IMR-90 (cell line): ENCODE measurements at regions not wholly inside any gene's neighbourhood (a gene's known extent, or its start where the extent isn't known, plus 50 kb on each side); places are given as distances from the start of the nearest gene placed in this dataset.

Source experiments
- ATAC-seq: fragments of 200-7000 bp; cut with Tn5 transposase; 2 replicates; pipeline ENCODE4 v1.9.1; 2020; ENCODE audit warnings: low read depth, mild to moderate bottlenecking, moderate library complexity
- BruUV-seq: library from RNA; stranded (reverse); fragments of 400-500 nt; replicated peaks from 2 replicates; lab custom pipeline; 2021; lab: Mats Ljungman, UMichigan
- CTCF ChIA-PET: fragments of 300-600 bp; formaldehyde crosslinking; extraction: SDS; loops from one replicate; lab custom pipeline; 2021; ENCODE audit warnings: antibody characterized with exemption; lab: Yijun Ruan, JAX
- POLR2A ChIA-PET: fragments of 300-600 bp; sonication (Branson Sonifier 250); formaldehyde crosslinking; loops from one replicate; lab custom pipeline; 2022; ENCODE audit warnings: antibody characterized with exemption; ENCODE audit not compliant: unreplicated experiment; lab: Charles Lee
- DNase-seq: peaks from one replicate; pipeline ENCODE4 v3.0.0; 2013
- H2AFZ ChIP-seq: replicated peaks from 2 replicates; pipeline ENCODE3; 2013; ENCODE audit warnings: low read length, mild to moderate bottlenecking; ENCODE audit not compliant: poor library complexity
- H2AK5ac ChIP-seq: 2 replicates; pipeline ENCODE4 v1.6.1; 2013; ENCODE audit warnings: low read depth, low read length, inconsistent platforms
- H2AK9ac ChIP-seq: replicated peaks from 2 replicates; pipeline ENCODE3; 2013; ENCODE audit warnings: mild to moderate bottlenecking, low read depth, low read length, moderate library complexity; ENCODE audit not compliant: poor library complexity
- H2BK120ac ChIP-seq: 2 replicates; pipeline ENCODE4 v1.6.1; 2013; ENCODE audit warnings: low read depth, low read length, inconsistent platforms
- H2BK15ac ChIP-seq: 3 replicates; pipeline ENCODE4 v1.6.1; 2013; ENCODE audit warnings: low read depth, low read length, inconsistent platforms
- H2BK20ac ChIP-seq: 2 replicates; pipeline ENCODE4 v1.6.1; 2013; ENCODE audit warnings: low read depth, mild to moderate bottlenecking, inconsistent platforms, low read length, moderate library complexity
- H2BK5ac ChIP-seq: 2 replicates; pipeline ENCODE4 v1.6.1; 2013; ENCODE audit warnings: mild to moderate bottlenecking, low read depth, low read length, inconsistent platforms; ENCODE audit not compliant: poor library complexity, severe bottlenecking
- H3K14ac ChIP-seq: replicated peaks from 2 replicates; pipeline ENCODE4 v1.6.1; 2013; ENCODE audit warnings: low read depth, low read length, inconsistent platforms
- H3K18ac ChIP-seq: 2 replicates; pipeline ENCODE4 v1.6.1; 2013; ENCODE audit warnings: low read depth, low read length, control low read depth
- H3K23ac ChIP-seq: 2 replicates; pipeline ENCODE4 v1.6.1; 2013; ENCODE audit warnings: low read depth, low read length, inconsistent platforms
- H3K27ac ChIP-seq: 2 replicates; pipeline ENCODE4 v1.5.1; 2013; ENCODE audit warnings: mild to moderate bottlenecking, control low read depth, low read length; ENCODE audit not compliant: insufficient read depth
- H3K27me3 ChIP-seq: 2 replicates; pipeline ENCODE4 v1.6.1; 2013; ENCODE audit warnings: low read length; ENCODE audit not compliant: control insufficient read depth, insufficient read depth
- H3K36me3 ChIP-seq: 2 replicates; pipeline ENCODE4 v1.6.1; 2013; ENCODE audit warnings: low read length, mixed read lengths; ENCODE audit not compliant: control insufficient read depth, insufficient read depth
- H3K4ac ChIP-seq: 2 replicates; pipeline ENCODE4 v1.6.1; 2013; ENCODE audit warnings: low read depth, low read length, inconsistent platforms
- H3K4me1 ChIP-seq: 2 replicates; pipeline ENCODE4 v1.6.1; 2013; ENCODE audit warnings: low read length, mixed read lengths; ENCODE audit not compliant: control insufficient read depth, insufficient read depth
- H3K4me2 ChIP-seq: 2 replicates; pipeline ENCODE4 v1.6.1; 2013; ENCODE audit warnings: low read depth, mild to moderate bottlenecking, control low read depth, low read length, moderate library complexity
- H3K4me3 ChIP-seq: 2 replicates; pipeline ENCODE4 v1.5.1; 2013; ENCODE audit warnings: low read depth, mild to moderate bottlenecking, control low read depth, low read length, moderate library complexity; ENCODE audit not compliant: insufficient read depth
- H3K56ac ChIP-seq: 2 replicates; pipeline ENCODE4 v1.6.1; 2013; ENCODE audit warnings: low read length, inconsistent platforms; ENCODE audit not compliant: insufficient read depth; ENCODE audit errors: extremely low read depth
- H3K79me1 ChIP-seq, 2 experiments: 2 replicates each; pipeline ENCODE4 v1.6.1; 2013; ENCODE audit warnings: low read length in 2 of 2, inconsistent platforms in 1 of 2, low read depth in 1 of 2
- H3K9ac ChIP-seq: 2 replicates; pipeline ENCODE4 v1.6.1; 2013; ENCODE audit warnings: low read depth, low read length, control low read depth
- H3K9me1 ChIP-seq: 2 replicates; pipeline ENCODE4 v1.6.1; 2013; ENCODE audit warnings: low read length, inconsistent platforms; ENCODE audit not compliant: insufficient read depth
- H3K9me3 ChIP-seq: 2 replicates; pipeline ENCODE4 v1.6.1; 2013; ENCODE audit warnings: low read length; ENCODE audit not compliant: control insufficient read depth, insufficient read depth
- H4K20me1 ChIP-seq: 2 replicates; pipeline ENCODE4 v1.6.1; 2013; ENCODE audit warnings: low read length, inconsistent platforms; ENCODE audit not compliant: insufficient read depth
- H4K5ac ChIP-seq: 2 replicates; pipeline ENCODE4 v1.6.1; 2013; ENCODE audit warnings: mild to moderate bottlenecking, low read depth, low read length, control low read depth
- H4K8ac ChIP-seq, 2 experiments: 2 replicates each; pipeline ENCODE4 v1.6.1; 2013; ENCODE audit warnings: low read depth in 2 of 2, low read length in 2 of 2, control low read depth in 1 of 2, inconsistent platforms in 1 of 2
- H4K91ac ChIP-seq: 2 replicates; pipeline ENCODE4 v1.6.1; 2013; ENCODE audit warnings: low read depth, low read length, inconsistent platforms; ENCODE audit not compliant: insufficient read depth
- BHLHE40 ChIP-seq: fragments of 150-350 bp; IDR thresholded peaks from 2 replicates; pipeline ENCODE4 v1.6.1; 2016; ENCODE audit warnings: mild to moderate bottlenecking, low read depth, low read length
- CEBPB ChIP-seq: IDR thresholded peaks from 2 replicates; pipeline ENCODE4 v1.6.1; 2012; ENCODE audit warnings: low read depth, low read length, improper control_type of control experiment
- CHD1 ChIP-seq: IDR thresholded peaks from 2 replicates; pipeline ENCODE4 v1.6.1; 2012; ENCODE audit warnings: low read depth, low read length, improper control_type of control experiment
- ELK1 ChIP-seq: fragments of 150-350 bp; IDR thresholded peaks from 2 replicates; pipeline ENCODE4 v1.6.1; 2016; ENCODE audit warnings: low read depth, mild to moderate bottlenecking, low read length, moderate library complexity, borderline replicate concordance
- FOS ChIP-seq: fragments of 150-350 bp; IDR thresholded peaks from 2 replicates; pipeline ENCODE4 v1.6.1; 2016; ENCODE audit warnings: low read depth, low read length
- MAFK ChIP-seq: IDR thresholded peaks from 2 replicates; pipeline ENCODE4 v1.6.1; 2012; ENCODE audit warnings: low read depth, low read length, improper control_type of control experiment
- MAZ ChIP-seq: IDR thresholded peaks from 2 replicates; pipeline ENCODE4 v1.6.1; 2012; ENCODE audit warnings: low read depth, mild to moderate bottlenecking, low read length, improper control_type of control experiment, moderate library complexity, borderline replicate concordance
- MXI1 ChIP-seq: IDR thresholded peaks from 2 replicates; pipeline ENCODE4 v1.6.1; 2012; ENCODE audit warnings: low read depth, mild to moderate bottlenecking, low read length, moderate library complexity, borderline replicate concordance
- NFE2L2 ChIP-seq: fragments of 150-350 bp; IDR thresholded peaks from 2 replicates; pipeline ENCODE4 v1.6.1; 2016; ENCODE audit warnings: low read depth, mild to moderate bottlenecking, low read length
- POLR2A ChIP-seq: IDR thresholded peaks from 2 replicates; pipeline ENCODE4 v1.6.1; 2012; ENCODE audit warnings: mild to moderate bottlenecking, low read depth, low read length
- RAD21 ChIP-seq: IDR thresholded peaks from 2 replicates; pipeline ENCODE4 v1.6.1; 2012; ENCODE audit warnings: low read length, improper control_type of control experiment
- RCOR1 ChIP-seq: IDR thresholded peaks from 2 replicates; pipeline ENCODE4 v1.6.1; 2012; ENCODE audit warnings: mild to moderate bottlenecking, low read length, improper control_type of control experiment; ENCODE audit not compliant: insufficient replicate concordance
- RFX5 ChIP-seq: IDR thresholded peaks from 2 replicates; pipeline ENCODE4 v1.8.0; 2012; ENCODE audit warnings: low read depth, mild to moderate bottlenecking, low read length, moderate library complexity
- SMC3 ChIP-seq: fragments of 150-350 bp; IDR thresholded peaks from 2 replicates; pipeline ENCODE4 v1.6.1; 2016; ENCODE audit warnings: low read depth, mild to moderate bottlenecking, antibody characterized with exemption, low read length, moderate library complexity
- USF2 ChIP-seq: fragments of 150-350 bp; IDR thresholded peaks from 2 replicates; pipeline ENCODE4 v1.6.1; 2017; ENCODE audit warnings: mild to moderate bottlenecking, antibody characterized with exemption, low read length, low read depth
- dilution Hi-C: fragments of 300-500 bp; cut with HindIII; formaldehyde crosslinking; loops from one replicate; pipeline ENCODE4 v1.14.3; 2018; ENCODE audit warnings: low sequenced_read_pairs; ENCODE audit not compliant: unreplicated experiment
- in situ Hi-C: fragments of 300-500 bp; cut with MboI; formaldehyde crosslinking; loops from 3 replicates; pipeline ENCODE4 v1.14.3; 2019; ENCODE audit warnings: low sequenced_read_pairs, inconsistent platforms, mixed read lengths
- intact Hi-C: fragments of 100-400 bp; cut with micrococcal nuclease; formaldehyde crosslinking; loops from 2 replicates; pipeline ENCODE4 v1.10.0; 2022
- TF ChIP-seq, protein P1 (sequence below): conservative IDR thresholded peaks from 2 replicates; pipeline ENCODE4 v1.5.1; 2012; ENCODE audit warnings: mild to moderate bottlenecking, low read depth, low read length, improper control_type of control experiment

- Histone ChIP-seq H2BK5ac (no peak overlapping the region), H3K23ac (no peak overlapping the region), H3K27me3 (no peaks in the 10 kb centered on the region), H2BK20ac (no peak overlapping the region), H4K5ac (no peak overlapping the region), H4K91ac (no peak overlapping the region), H3K56ac (no peak overlapping the region), H3K9me1 (no peaks in the 10 kb centered on the region), H3K36me3 (no peaks in the 10 kb centered on the region), H3K4me3 (no peak overlapping the region), H4K20me1 (no peaks in the 10 kb centered on the region), H2BK120ac (no peak overlapping the region), H3K18ac (no peak overlapping the region), H3K79me1 (no peaks in the 10 kb centered on the region), H3K14ac (no peak overlapping the region), H2AK9ac (no peak overlapping the region), H3K4me2 (no peak overlapping the region), H4K8ac (no peak overlapping the region), H2AK5ac (no peak overlapping the region), H3K27ac (no peak overlapping the region), H3K9me3 (peaks cover 2% of the 10 kb centered on the region; the same call in 1 of the 2 replicates), H3K9ac (no peak overlapping the region), H3K4ac (no peak overlapping the region), H2AFZ (no peak overlapping the region), H2BK15ac (no peak overlapping the region), H3K4me1 (no peaks in the 10 kb centered on the region)
- ChIA-PET POLR2A (no interaction called here), CTCF (no interaction called here)
- in situ Hi-C loops: no loop called here
- intact Hi-C loops: no loop called here
- ATAC-seq (no peak), DNase-seq (no peak)
- TF ChIP-seq RAD21 (no peak), RCOR1 (no peak), CEBPB (no peak), NFE2L2 (no peak), ELK1 (no peak), BHLHE40 (no peak), USF2 (no peak), CHD1 (no peak), RFX5 (no peak), MXI1 (no peak), POLR2A (no peak), MAZ (no peak), FOS (no peak), MAFK (no peak), SMC3 (no peak)
- TF ChIP-seq, protein P1, sequence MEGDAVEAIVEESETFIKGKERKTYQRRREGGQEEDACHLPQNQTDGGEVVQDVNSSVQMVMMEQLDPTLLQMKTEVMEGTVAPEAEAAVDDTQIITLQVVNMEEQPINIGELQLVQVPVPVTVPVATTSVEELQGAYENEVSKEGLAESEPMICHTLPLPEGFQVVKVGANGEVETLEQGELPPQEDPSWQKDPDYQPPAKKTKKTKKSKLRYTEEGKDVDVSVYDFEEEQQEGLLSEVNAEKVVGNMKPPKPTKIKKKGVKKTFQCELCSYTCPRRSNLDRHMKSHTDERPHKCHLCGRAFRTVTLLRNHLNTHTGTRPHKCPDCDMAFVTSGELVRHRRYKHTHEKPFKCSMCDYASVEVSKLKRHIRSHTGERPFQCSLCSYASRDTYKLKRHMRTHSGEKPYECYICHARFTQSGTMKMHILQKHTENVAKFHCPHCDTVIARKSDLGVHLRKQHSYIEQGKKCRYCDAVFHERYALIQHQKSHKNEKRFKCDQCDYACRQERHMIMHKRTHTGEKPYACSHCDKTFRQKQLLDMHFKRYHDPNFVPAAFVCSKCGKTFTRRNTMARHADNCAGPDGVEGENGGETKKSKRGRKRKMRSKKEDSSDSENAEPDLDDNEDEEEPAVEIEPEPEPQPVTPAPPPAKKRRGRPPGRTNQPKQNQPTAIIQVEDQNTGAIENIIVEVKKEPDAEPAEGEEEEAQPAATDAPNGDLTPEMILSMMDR: no peak
- dilution Hi-C loops: no loop called here
- BruUV-seq: no TSS peak
These were observed 131.2 kb downstream of the URB2 start for GRCh38 chr1:229757226-229757625.
